ENCODE measurements at regions not wholly inside any gene's neighbourhood (a gene's known extent, or its start where the extent isn't known, plus 50 kb on each side); places are given as distances from the start of the nearest gene placed in this dataset.
"Not testable (repeated sequence)": the region's sequence is repeated elsewhere in the genome, so short reads cannot be mapped to it uniquely, and the experiment has no call there.

DNA sequence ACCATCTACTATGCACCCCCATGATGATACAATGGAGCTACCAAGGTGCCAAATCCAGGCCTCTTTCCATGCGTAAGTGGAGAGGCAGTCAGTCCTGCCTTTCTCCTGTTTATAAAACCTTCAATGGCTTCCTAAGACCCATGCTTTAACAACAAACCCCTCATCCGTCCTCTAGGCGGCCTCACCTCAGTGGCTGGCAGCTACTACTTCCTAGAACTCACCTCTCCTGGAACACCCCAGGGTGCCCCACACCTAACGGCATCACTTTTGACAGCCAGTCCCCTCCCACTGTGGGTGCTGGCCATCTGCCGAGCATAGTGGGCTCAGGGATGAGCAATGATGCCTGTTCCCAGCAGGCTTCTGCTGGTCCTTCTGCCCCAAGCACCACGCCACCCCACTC lies 80.0 kb upstream of the TAB2 start:
- TF ChIP-seq, protein P1, sequence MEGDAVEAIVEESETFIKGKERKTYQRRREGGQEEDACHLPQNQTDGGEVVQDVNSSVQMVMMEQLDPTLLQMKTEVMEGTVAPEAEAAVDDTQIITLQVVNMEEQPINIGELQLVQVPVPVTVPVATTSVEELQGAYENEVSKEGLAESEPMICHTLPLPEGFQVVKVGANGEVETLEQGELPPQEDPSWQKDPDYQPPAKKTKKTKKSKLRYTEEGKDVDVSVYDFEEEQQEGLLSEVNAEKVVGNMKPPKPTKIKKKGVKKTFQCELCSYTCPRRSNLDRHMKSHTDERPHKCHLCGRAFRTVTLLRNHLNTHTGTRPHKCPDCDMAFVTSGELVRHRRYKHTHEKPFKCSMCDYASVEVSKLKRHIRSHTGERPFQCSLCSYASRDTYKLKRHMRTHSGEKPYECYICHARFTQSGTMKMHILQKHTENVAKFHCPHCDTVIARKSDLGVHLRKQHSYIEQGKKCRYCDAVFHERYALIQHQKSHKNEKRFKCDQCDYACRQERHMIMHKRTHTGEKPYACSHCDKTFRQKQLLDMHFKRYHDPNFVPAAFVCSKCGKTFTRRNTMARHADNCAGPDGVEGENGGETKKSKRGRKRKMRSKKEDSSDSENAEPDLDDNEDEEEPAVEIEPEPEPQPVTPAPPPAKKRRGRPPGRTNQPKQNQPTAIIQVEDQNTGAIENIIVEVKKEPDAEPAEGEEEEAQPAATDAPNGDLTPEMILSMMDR (IDR thresholded peaks at IDR 0.05; ENCODE audit: insufficient read depth, low read depth, low read length, missing control alignments), result no peak
- no peak overlapping the region for H3K4me3 ChIP-seq (ENCODE audit: low read length)
- no peak for DNase-seq (ENCODE audit: low read depth)

DNA sequence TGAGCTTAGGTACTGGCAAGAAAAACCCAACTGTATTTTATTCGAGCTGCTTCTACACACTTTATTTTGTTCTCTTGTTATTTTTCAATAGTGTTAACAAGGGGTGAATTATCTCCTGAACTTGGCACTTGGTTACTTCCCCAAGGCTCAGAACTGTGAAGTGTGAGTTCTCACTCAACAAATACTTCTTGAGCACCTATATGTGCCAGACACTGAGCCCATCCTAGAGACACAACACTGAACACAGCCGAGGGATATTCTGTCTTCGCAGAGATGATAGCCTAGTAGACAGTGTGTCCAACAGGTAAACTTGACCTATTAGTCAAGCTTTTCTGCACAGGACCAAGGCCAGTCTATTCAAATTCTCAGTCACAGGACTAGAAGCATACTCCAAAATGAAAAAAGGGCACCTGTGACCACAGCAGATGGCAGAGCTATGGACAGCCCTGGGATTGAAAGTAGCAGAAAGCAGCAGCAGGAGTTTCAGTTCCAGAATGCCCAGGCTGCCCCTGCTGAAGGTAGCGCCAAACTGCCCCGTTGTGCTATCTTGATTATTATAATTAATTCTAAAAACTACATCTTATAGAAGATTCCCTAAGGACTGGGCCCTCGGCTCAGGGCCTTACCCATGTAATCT lies 77.8 kb upstream of the TAB2 start:
- no peak for DNase-seq (ENCODE audit: low read depth)
- TF ChIP-seq, protein P1 (IDR thresholded peaks at IDR 0.05; ENCODE audit: insufficient read depth, low read depth, low read length, missing control alignments), result no peak
- no peak overlapping the region for H3K4me3 ChIP-seq (ENCODE audit: low read length)

DNA sequence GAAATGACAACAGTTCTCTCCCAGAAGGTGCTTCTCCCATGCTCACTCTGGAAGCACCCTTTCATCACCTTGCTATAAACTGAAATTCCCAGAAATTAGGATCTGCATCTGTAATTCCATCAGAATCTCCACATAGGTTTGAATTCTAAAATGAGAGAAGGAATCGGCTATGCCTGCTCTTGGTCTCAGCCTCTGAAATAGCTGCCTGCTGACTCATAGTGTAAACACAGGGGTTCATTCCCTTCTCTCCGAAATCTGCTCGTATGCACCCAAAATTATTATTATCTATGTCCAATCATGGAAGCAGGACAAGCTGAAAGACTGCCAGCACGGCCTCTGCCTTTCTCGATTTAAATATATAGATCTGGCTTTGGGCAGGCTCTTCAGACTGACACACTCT lies 74.6 kb upstream of the TAB2 start:
- TF ChIP-seq, protein P1 (IDR thresholded peaks at IDR 0.05; ENCODE audit: insufficient read depth, low read depth, low read length, missing control alignments), result no peak
- no peak overlapping the region for H3K4me3 ChIP-seq (ENCODE audit: low read length)
- no peak for DNase-seq (ENCODE audit: low read depth)

DNA sequence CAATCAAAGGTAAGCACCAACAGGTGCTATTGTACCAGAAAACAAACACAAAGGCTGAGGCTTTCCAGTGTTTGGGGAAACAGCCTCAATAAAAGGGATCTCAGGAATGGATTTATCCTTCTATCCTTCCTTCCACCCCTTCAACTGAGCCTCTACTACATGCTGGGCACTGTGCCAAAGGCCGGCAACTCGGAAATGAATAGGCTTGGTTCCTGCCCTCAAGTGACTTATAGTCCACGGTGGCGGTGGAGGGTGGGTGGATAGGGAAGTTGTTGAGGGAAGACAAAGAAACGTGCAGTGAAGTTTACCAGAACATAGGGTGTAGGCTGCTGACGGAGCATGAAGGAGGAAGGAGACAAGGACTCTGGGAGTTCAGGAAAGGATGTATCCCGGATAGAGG lies 73.4 kb upstream of the TAB2 start:
- H3K4me3 ChIP-seq (ENCODE audit: low read length), result no peak overlapping the region
- DNase-seq (ENCODE audit: low read depth), result no peak
- TF ChIP-seq, protein P1 (IDR thresholded peaks at IDR 0.05; ENCODE audit: insufficient read depth, low read depth, low read length, missing control alignments), result no peak

DNA sequence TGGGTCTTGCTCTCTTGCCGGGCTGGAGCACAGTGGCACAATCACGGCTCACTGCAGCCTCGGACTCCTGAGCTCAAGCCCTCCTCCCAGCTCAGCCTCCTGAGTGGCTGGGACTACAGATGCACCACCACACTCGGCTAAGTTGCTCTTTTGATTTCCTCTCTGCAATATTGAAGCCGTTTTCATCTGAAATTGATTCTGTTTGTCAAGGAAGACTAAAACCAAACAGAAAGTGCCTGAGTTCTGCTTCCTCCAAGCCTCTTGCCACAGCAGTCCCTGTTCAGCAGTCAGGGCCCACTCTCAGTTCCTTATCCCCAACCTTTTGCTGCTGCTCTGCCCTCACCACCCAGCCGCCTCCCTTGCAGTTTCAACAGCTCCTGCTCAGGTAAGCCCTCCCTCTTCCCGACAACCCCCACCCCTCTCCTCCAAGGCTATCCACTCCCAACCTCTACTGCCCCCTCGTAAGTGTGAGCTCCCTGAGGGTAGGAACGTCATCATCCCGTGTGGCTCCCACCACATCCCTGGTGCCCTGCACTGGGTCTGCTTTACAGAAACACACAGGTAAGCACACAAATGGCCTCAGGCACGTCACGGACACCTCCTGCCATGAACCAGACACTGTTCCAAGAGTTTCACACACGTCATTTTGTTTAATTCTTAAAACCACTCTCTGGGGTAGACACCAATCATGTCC lies 70.7 kb upstream of the TAB2 start:
- DNase-seq (ENCODE audit: low read depth), result no peak

DNA sequence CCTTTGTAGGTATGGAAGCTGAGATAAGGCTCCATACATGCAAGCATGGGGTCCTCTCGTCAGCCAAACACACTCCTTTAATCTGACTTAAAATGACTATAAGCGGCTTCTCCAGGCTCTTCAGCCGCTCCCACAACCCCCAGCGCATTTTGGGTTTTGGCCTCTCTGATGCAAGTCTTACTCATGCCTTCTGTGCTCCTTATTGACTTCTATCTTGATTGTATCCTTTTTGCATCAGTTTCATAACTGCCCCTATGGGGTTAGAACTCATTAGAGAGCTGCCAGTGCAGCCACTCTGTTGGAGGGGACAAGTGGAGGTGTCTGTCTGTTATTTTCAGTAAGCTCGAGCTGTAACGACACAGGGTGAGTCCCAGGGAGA lies 70.1 kb upstream of the TAB2 start:
- no peak overlapping the region for H3K4me3 ChIP-seq (ENCODE audit: low read length)
- TF ChIP-seq, protein P1 (IDR thresholded peaks at IDR 0.05; ENCODE audit: insufficient read depth, low read depth, low read length, missing control alignments), result no peak
- DNase-seq (ENCODE audit: low read depth), result no peak

More for the DNA sequence above, 70.7 kb upstream of the TAB2 start:
- TF ChIP-seq, protein P1 (IDR thresholded peaks at IDR 0.05; ENCODE audit: insufficient read depth, low read depth, low read length, missing control alignments), result no peak
- H3K4me3 ChIP-seq (ENCODE audit: low read length), result no peak overlapping the region

DNA sequence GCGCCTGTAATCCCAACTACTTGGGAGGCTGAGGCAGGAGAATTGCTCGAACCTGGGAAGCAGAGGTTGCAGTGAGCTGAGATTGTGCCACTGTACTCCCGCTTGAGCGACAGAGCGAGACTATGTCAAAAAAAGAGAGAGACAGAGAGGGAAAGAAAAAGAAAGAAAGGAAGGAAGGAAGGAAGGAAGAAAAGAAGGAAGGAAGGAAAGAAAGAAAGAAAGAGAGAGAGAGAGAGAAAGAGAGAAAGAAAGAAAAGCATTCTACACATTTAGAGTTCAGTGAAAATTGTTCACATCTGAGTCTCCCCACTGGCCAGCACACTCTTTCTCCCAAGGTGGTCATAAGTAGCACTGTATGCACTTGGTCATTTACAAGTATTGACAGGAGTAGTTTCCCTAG lies 69.2 kb upstream of the TAB2 start:
- DNase-seq (ENCODE audit: low read depth); H3K4me3 ChIP-seq (ENCODE audit: low read length): not testable (repeated sequence)
